Panc1 (cell line): ENCODE measurements at regions not wholly inside any gene's neighbourhood (a gene's known extent, or its start where the extent isn't known, plus 50 kb on each side); places are given as distances from the start of the nearest gene placed in this dataset.
A peak's percentile ranks its signal among the peaks of the same experiment; 100 is the strongest.

Experiments used
- ATAC-seq: fragments of 200-7000 bp; cut with Tn5 transposase; 2 replicates; pipeline ENCODE4 v1.9.1; 2020; ENCODE audit warnings: mild to moderate bottlenecking, moderate library complexity
- BruUV-seq: library from RNA; stranded (reverse); fragments of 400-500 nt; replicated peaks from 2 replicates; lab custom pipeline; 2021; lab: Mats Ljungman, UMichigan
- CTCF ChIA-PET: fragments of 300-600 bp; sonication (Branson Sonifier 250); formaldehyde crosslinking; loops from one replicate; lab custom pipeline; 2022; ENCODE audit warnings: antibody characterized with exemption; lab: Charles Lee
- POLR2A ChIA-PET: fragments of 300-600 bp; sonication (Branson Sonifier 250); formaldehyde crosslinking; loops from one replicate; lab custom pipeline; 2022; ENCODE audit warnings: antibody characterized with exemption; lab: Charles Lee
- DNase-seq: peaks from one replicate; pipeline ENCODE4 v3.0.0-alpha.2; 2010; ENCODE audit warnings: low read depth, low spot score
- H3K27ac ChIP-seq: 2 replicates; pipeline ENCODE4 v1.5.1; 2011; ENCODE audit warnings: mild to moderate bottlenecking, low read length, inconsistent platforms
- H3K27me3 ChIP-seq: fragments of 200-500 bp; sonication (Bioruptor generic); 2 replicates; pipeline ENCODE4 v1.6.0; 2014; ENCODE audit warnings: low read length, inconsistent platforms; ENCODE audit not compliant: control insufficient read depth, insufficient read depth
- H3K36me3 ChIP-seq: fragments of 200-500 bp; sonication (Bioruptor generic); 2 replicates; pipeline ENCODE4 v1.5.1; 2014; ENCODE audit warnings: inconsistent platforms, mild to moderate bottlenecking, low read length, moderate library complexity; ENCODE audit not compliant: control insufficient read depth, insufficient read depth
- H3K4me1 ChIP-seq: 2 replicates; pipeline ENCODE4 v1.5.1; 2011; ENCODE audit warnings: inconsistent platforms, mild to moderate bottlenecking, low read length, moderate library complexity; ENCODE audit not compliant: control insufficient read depth, insufficient read depth
- H3K4me3 ChIP-seq, 2 experiments: 2 replicates each; pipeline ENCODE4 v1.5.1; 2011 to 2012; ENCODE audit warnings: low read depth in 2 of 2, low read length in 2 of 2, mild to moderate bottlenecking in 2 of 2, inconsistent platforms in 1 of 2, moderate library complexity in 1 of 2
- H3K9me3 ChIP-seq: fragments of 200-500 bp; sonication (Bioruptor generic); 2 replicates; pipeline ENCODE4 v1.5.1; 2014; ENCODE audit warnings: low read depth, mild to moderate bottlenecking, inconsistent platforms, low read length, moderate library complexity; ENCODE audit not compliant: control insufficient read depth, insufficient read depth
- CTCF ChIP-seq: fragments of 450-650 bp; IDR thresholded peaks from 2 replicates; pipeline ENCODE4 v1.5.1; 2017; ENCODE audit warnings: mild to moderate bottlenecking
- POLR2AphosphoS5 ChIP-seq: IDR thresholded peaks from 2 replicates; pipeline ENCODE4 v1.6.1; 2012; ENCODE audit warnings: mild to moderate bottlenecking, low read depth, low read length, moderate library complexity
- SIN3A ChIP-seq: IDR thresholded peaks from 2 replicates; pipeline ENCODE4 v1.6.1; 2012; ENCODE audit warnings: low read depth, mild to moderate bottlenecking, low read length, moderate library complexity, borderline replicate concordance; ENCODE audit not compliant: insufficient read depth
- TCF7L2 ChIP-seq: IDR thresholded peaks from 2 replicates; pipeline ENCODE4 v1.6.1; 2011; ENCODE audit warnings: mild to moderate bottlenecking, low read depth, low read length, inconsistent platforms
- in situ Hi-C: cut with HindIII; loops from 2 replicates; pipeline ENCODE4 v1.10.0; 2016; ENCODE audit warnings: low sequenced_read_pairs, low pct_unique_long_range_greater_than_20kb
- intact Hi-C: fragments of 100-400 bp; cut with micrococcal nuclease; formaldehyde crosslinking; loops from one replicate; pipeline ENCODE4 v1.10.0; 2022; ENCODE audit not compliant: unreplicated experiment
- TF ChIP-seq, protein P1 (sequence below), 2 experiments: IDR thresholded peaks; 2 replicates each; pipeline ENCODE4 v1.6.1; 2011 to 2012; ENCODE audit warnings: low read depth in 2 of 2, control low read depth in 1 of 2, low read length in 1 of 2, mild to moderate bottlenecking in 1 of 2, moderate library complexity in 1 of 2; ENCODE audit not compliant: insufficient read depth in 1 of 2

- BruUV-seq, result no TSS peak
- no peaks in the 10 kb centered on the region for H3K36me3 ChIP-seq
- intact Hi-C loops, result no loop called here
These were observed 88.7 kb upstream of the IQSEC1 start for GRCh38 chr3:13161771-13162535.

GRCh38 chr3:13161021-13161759, 88.0 kb upstream of the IQSEC1 start:
- CTCF ChIA-PET, result no interaction called here
- DNase-seq (no peak), ATAC-seq (peak; percentile 32; the same call in 1 of the 2 replicates)
- H3K4me3 ChIP-seq, result no peak overlapping the region
- POLR2A ChIA-PET, result no interaction called here
- no peaks in the 10 kb centered on the region for H3K27me3 ChIP-seq
- BruUV-seq, result no TSS peak
- intact Hi-C loops (no loop called here), in situ Hi-C loops (no loop called here)
- H3K9me3 ChIP-seq, result no peaks in the 10 kb centered on the region
- H3K36me3 ChIP-seq, result no peaks in the 10 kb centered on the region
- no peaks in the 10 kb centered on the region for H3K4me1 ChIP-seq
- TF ChIP-seq SIN3A, result no peak
- H3K27ac ChIP-seq, result no peak overlapping the region

More at GRCh38 chr3:13161771-13162535, 88.7 kb upstream of the IQSEC1 start:
- TF ChIP-seq SIN3A (no peak), TCF7L2 (no peak), POLR2AphosphoS5 (no peak), CTCF (no peak)
- TF ChIP-seq, protein P1, sequence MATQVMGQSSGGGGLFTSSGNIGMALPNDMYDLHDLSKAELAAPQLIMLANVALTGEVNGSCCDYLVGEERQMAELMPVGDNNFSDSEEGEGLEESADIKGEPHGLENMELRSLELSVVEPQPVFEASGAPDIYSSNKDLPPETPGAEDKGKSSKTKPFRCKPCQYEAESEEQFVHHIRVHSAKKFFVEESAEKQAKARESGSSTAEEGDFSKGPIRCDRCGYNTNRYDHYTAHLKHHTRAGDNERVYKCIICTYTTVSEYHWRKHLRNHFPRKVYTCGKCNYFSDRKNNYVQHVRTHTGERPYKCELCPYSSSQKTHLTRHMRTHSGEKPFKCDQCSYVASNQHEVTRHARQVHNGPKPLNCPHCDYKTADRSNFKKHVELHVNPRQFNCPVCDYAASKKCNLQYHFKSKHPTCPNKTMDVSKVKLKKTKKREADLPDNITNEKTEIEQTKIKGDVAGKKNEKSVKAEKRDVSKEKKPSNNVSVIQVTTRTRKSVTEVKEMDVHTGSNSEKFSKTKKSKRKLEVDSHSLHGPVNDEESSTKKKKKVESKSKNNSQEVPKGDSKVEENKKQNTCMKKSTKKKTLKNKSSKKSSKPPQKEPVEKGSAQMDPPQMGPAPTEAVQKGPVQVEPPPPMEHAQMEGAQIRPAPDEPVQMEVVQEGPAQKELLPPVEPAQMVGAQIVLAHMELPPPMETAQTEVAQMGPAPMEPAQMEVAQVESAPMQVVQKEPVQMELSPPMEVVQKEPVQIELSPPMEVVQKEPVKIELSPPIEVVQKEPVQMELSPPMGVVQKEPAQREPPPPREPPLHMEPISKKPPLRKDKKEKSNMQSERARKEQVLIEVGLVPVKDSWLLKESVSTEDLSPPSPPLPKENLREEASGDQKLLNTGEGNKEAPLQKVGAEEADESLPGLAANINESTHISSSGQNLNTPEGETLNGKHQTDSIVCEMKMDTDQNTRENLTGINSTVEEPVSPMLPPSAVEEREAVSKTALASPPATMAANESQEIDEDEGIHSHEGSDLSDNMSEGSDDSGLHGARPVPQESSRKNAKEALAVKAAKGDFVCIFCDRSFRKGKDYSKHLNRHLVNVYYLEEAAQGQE (IDR thresholded peaks at IDR 0.05; ENCODE audit: insufficient read depth in 1 of 2, low read depth in 2 of 2, low read length in 1 of 2), result no peak
- Histone ChIP-seq H3K4me1 (no peaks in the 10 kb centered on the region), H3K27me3 (no peaks in the 10 kb centered on the region), H3K4me3 (no peak overlapping the region), H3K27ac (no peak overlapping the region), H3K9me3 (no peaks in the 10 kb centered on the region)
- no peak for ATAC-seq
- ChIA-PET POLR2A (no interaction called here), CTCF (no interaction called here)
- in situ Hi-C loops, result no loop called here
- no peak for DNase-seq
